Small intestine (tissue), 7 donors: ENCODE measurements at regions not wholly inside any gene's neighbourhood (a gene's known extent, or its start where the extent isn't known, plus 50 kb on each side); places are given as distances from the start of the nearest gene placed in this dataset.
"Not testable (repeated sequence)": the region's sequence is repeated elsewhere in the genome, so short reads cannot be mapped to it uniquely, and the experiment has no call there.

Source experiments
- DNase-seq, 2 donors: peaks; one replicate each; pipeline versions ENCODE4 v3.0.0 to v3.0.0-alpha.2; 2013
- FAIRE-seq: peaks from 2 replicates; lab custom pipeline; 2012; peaks lifted over from hg19 to GRCh38; lab: Jason Lieb, UNC
- H3K27ac ChIP-seq, 3 donors: one replicate each; pipeline ENCODE4 v1.5.1; 2013; ENCODE audit warnings: low read length in 2 of 3, mild to moderate bottlenecking in 2 of 3, control low read depth in 1 of 3, inconsistent platforms in 1 of 3, low read depth in 1 of 3, moderate library complexity in 1 of 3
- H3K27me3 ChIP-seq, 3 donors: one replicate each; pipeline ENCODE4 v1.6.1; 2013; ENCODE audit warnings: low read length in 3 of 3, inconsistent platforms in 1 of 3; ENCODE audit not compliant: control insufficient read depth in 3 of 3, insufficient read depth in 3 of 3
- H3K36me3 ChIP-seq, 3 donors: one replicate each; pipeline ENCODE4 v1.6.1; 2013; ENCODE audit warnings: low read length in 3 of 3, inconsistent platforms in 1 of 3, low read depth in 1 of 3, mild to moderate bottlenecking in 1 of 3, moderate library complexity in 1 of 3; ENCODE audit not compliant: control insufficient read depth in 3 of 3, insufficient read depth in 2 of 3
- H3K4me1 ChIP-seq, 3 donors: one replicate each; pipeline ENCODE4 v1.6.1; 2013; ENCODE audit warnings: low read length in 2 of 3, inconsistent platforms in 1 of 3, low read depth in 1 of 3, mild to moderate bottlenecking in 1 of 3, moderate library complexity in 1 of 3; ENCODE audit not compliant: control insufficient read depth in 3 of 3, insufficient read depth in 2 of 3
- H3K4me3 ChIP-seq, 3 donors: one replicate each; pipeline ENCODE4 v1.5.1; 2013; ENCODE audit warnings: low read length in 3 of 3, control low read depth in 1 of 3, inconsistent platforms in 1 of 3, low read depth in 1 of 3, mild to moderate bottlenecking in 1 of 3, moderate library complexity in 1 of 3
- H3K9me3 ChIP-seq, 2 donors: one replicate each; pipeline ENCODE4 v1.6.1; 2013; ENCODE audit warnings: low read depth in 1 of 2, low read length in 1 of 2; ENCODE audit not compliant: control insufficient read depth in 2 of 2, insufficient read depth in 1 of 2
- WGBS, 3 donors: extraction: QIAGEN DNeasy Blood & Tissue Kit; methylation state at CpG; one replicate each; pipeline ENCODE4 v1.1.7; 2013; 5-methylcytosine and 5-hydroxymethylcytosine counted together
- donor health status: healthy with polysubstance abuse.
- donor health status: control.
- donor health status: control.
- donor health status: Bipolar disorder and iron deficiency.
- donor health status: healthy.

GRCh38 chr1:222057162-222057561 lies 315.3 kb upstream of the DUSP10 start:
- Histone ChIP-seq H3K27ac (no peak overlapping the region), H3K4me1 (no peaks in the 10 kb centered on the region)
- no peak for DNase-seq

DNA sequence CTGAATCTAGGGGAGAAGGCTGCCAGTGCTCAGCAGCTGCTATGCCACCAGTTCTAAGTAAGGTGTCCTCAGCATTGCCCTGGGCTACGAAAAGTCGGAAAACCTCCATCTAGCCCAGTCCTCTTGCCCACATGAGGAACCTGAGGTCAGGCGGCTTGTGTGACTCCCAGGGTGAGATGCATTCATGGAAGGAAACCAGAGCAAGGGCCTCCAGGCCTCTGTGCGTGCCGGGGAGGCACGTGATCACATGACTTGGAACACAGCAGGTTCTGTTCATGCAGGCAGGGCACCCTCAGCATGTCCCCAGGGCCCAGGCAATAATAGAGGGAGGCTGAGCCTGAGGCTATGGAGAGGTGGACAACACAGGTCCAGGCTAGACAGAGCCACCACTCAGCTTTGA lies 312.5 kb upstream of the DUSP10 start:
- Histone ChIP-seq H3K4me3 (no peak overlapping the region), H3K4me1 (no peaks in the 10 kb centered on the region), H3K27ac (no peak overlapping the region), H3K36me3 (no peaks in the 10 kb centered on the region), H3K27me3 (no peaks in the 10 kb centered on the region), H3K9me3 (no peaks in the 10 kb centered on the region)
- DNase-seq (no peak), FAIRE-seq (no peak)
- 70 to 92% (median 91%) methylated on average over 6 of the region's 6 CpGs for WGBS, 3 donors

More at GRCh38 chr1:222057162-222057561, 315.3 kb upstream of the DUSP10 start:
- Histone ChIP-seq H3K4me3 (no peak overlapping the region), H3K36me3 (no peaks in the 10 kb centered on the region), H3K27me3 (no peaks in the 10 kb centered on the region), H3K9me3 (no peaks in the 10 kb centered on the region)
- 80 to 84% (median 83%) methylated on average over 3 of the region's 3 CpGs for WGBS, 3 donors
- FAIRE-seq = no peak

- WGBS, 3 donors = 70 to 79% (median 73%) methylated on average over 5 of the region's 5 CpGs
- no peak overlapping the region for H3K4me3 ChIP-seq
- H3K36me3 ChIP-seq = no peaks in the 10 kb centered on the region
- DNase-seq (no peak), FAIRE-seq (no peak)
- H3K27me3 ChIP-seq = no peaks in the 10 kb centered on the region
- H3K27ac ChIP-seq = no peak overlapping the region
- H3K9me3 ChIP-seq = no peaks in the 10 kb centered on the region
- H3K4me1 ChIP-seq = no peaks in the 10 kb centered on the region
These were observed 312.0 kb upstream of the DUSP10 start for GRCh38 chr1:222053790-222054294.

- 92 to 95% (median 93%) methylated on average over 1 of the region's 1 CpG for WGBS, 3 donors
- not testable (repeated sequence) for H3K4me1 ChIP-seq, H3K36me3 ChIP-seq, DNase-seq, H3K27ac ChIP-seq, H3K9me3 ChIP-seq, H3K4me3 ChIP-seq, H3K27me3 ChIP-seq, FAIRE-seq
These were observed 309.4 kb upstream of the DUSP10 start for GRCh38 chr1:222051311-222051710.

DNA sequence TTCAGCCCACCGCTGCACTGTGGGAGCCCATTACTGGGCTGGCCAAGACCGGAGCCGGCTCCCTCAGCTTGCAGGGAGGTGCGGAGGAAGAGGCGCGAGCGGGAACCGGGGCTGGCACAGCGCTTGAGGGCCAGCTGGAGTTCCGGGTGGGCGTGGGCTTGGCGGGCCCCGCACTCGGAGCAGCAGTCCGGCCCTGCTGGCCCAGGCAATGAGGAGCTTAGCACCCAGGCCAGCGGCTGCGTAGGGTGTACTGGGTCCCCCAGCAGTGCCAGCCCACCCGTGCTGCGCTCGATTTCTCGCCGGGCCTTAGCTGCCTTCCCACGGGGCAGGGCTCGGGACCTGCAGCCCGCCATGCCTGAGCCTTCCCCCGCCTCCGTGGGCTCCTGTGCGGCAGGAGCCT lies 307.8 kb upstream of the DUSP10 start:
- not testable (repeated sequence) for FAIRE-seq, H3K4me1 ChIP-seq, H3K9me3 ChIP-seq, H3K27ac ChIP-seq, H3K36me3 ChIP-seq, DNase-seq, H3K27me3 ChIP-seq, H3K4me3 ChIP-seq
- 94 to 96% (median 96%) methylated on average over 26 to 28 of the region's 28 CpGs for WGBS, 3 donors

- Histone ChIP-seq H3K27me3 (no peaks in the 10 kb centered on the region), H3K4me3 (no peak overlapping the region), H3K9me3 (no peaks in the 10 kb centered on the region), H3K27ac (no peak overlapping the region), H3K4me1 (no peaks in the 10 kb centered on the region), H3K36me3 (no peaks in the 10 kb centered on the region)
- FAIRE-seq = no peak
- WGBS, 3 donors = 89 to 91% (median 89%) methylated on average over 4 of the region's 4 CpGs
- no peak for DNase-seq
These were observed 307.3 kb upstream of the DUSP10 start for GRCh38 chr1:222049176-222049575.

GRCh38 chr1:222048094-222048595 lies 306.3 kb upstream of the DUSP10 start:
- no peak overlapping the region for H3K27ac ChIP-seq
- WGBS, 3 donors = 52 to 66% (median 55%) methylated on average over 4 of the region's 4 CpGs
- no peaks in the 10 kb centered on the region for H3K9me3 ChIP-seq
- no peaks in the 10 kb centered on the region for H3K27me3 ChIP-seq
- FAIRE-seq = no peak
- no peaks in the 10 kb centered on the region for H3K4me1 ChIP-seq
- DNase-seq = no peak
- H3K4me3 ChIP-seq = no peak overlapping the region
- H3K36me3 ChIP-seq = no peaks in the 10 kb centered on the region

GRCh38 chr1:222047366-222047765 lies 305.5 kb upstream of the DUSP10 start:
- WGBS, 3 donors = 52 to 60% (median 59%) methylated on average over 3 of the region's 3 CpGs
- FAIRE-seq (no peak), DNase-seq (no peak)

GRCh38 chr1:222046684-222047263 lies 304.9 kb upstream of the DUSP10 start:
- Histone ChIP-seq H3K9me3 (no peaks in the 10 kb centered on the region), H3K36me3 (no peaks in the 10 kb centered on the region), H3K27ac (no peak overlapping the region), H3K4me3 (no peak overlapping the region), H3K4me1 (no peaks in the 10 kb centered on the region), H3K27me3 (no peaks in the 10 kb centered on the region)
- DNase-seq (no peak), FAIRE-seq (no peak)
- WGBS, 3 donors = 40 to 63% (median 50%) methylated on average over 3 of the region's 3 CpGs

More at GRCh38 chr1:222047366-222047765, 305.5 kb upstream of the DUSP10 start:
- H3K4me1 ChIP-seq = no peaks in the 10 kb centered on the region
- no peaks in the 10 kb centered on the region for H3K36me3 ChIP-seq
- H3K27ac ChIP-seq = no peak overlapping the region
- no peaks in the 10 kb centered on the region for H3K9me3 ChIP-seq
- no peak overlapping the region for H3K4me3 ChIP-seq
- no peaks in the 10 kb centered on the region for H3K27me3 ChIP-seq
